ENCODE measurements at regions not wholly inside any gene's neighbourhood (a gene's known extent, or its start where the extent isn't known, plus 50 kb on each side); places are given as distances from the start of the nearest gene placed in this dataset.
A peak's percentile ranks its signal among the peaks of the same experiment; 100 is the strongest.

DNA sequence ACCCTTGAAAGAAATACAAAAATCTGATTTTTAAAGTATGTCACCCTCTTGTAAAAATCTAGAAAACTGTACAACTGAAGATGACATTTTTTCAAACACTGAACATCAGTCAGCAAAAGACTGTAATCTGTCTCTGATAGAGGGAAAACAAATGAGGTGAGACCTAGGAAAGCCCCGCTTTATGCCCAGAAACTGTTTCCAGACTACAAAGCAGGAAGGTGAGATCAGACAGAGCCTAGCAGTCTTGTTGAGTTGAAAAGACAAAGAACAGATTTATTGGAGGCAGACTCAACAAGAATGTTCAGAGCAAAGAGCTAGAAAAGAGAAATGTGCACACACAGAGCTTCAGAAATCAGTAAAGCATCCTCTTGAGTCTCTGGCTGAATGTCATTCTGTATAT, 873.6 kb downstream of the LRFN5 start:
- Mint-ChIP-seq H3K4me3 (ENCODE audit: low read depth) (no peak overlapping the region), H3K9me3 (ENCODE audit: low read depth) (peaks cover 1% of the 10 kb centered on the region), H3K4me1 (ENCODE audit: low read depth) (peaks cover 11% of the 10 kb centered on the region)

DNA sequence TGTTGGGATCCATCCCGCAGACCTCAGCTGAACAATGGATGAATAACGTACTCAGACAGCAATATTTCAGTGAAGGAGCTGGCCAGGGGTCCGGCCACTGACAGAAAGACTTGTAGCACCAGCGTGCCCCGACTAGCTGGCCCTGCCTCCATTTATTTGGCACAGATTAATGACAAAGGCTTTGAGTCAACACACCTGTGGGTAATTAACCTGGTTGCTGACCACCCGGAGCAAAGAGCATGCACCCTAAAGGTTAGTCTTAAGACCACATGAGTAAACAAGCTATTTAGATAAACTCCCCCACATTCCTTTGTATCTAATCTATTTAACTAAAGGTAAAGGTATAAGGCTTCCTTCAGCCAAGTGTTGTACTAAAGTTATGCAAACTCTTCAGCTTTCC, 868.6 kb downstream of the LRFN5 start:
- H3K27me3 Mint-ChIP-seq: no peaks in the 10 kb centered on the region
- peak overlapping the region; percentile 24 for H3K4me3 Mint-ChIP-seq (ENCODE audit: low read depth)
- H3K27ac Mint-ChIP-seq: peak overlapping the region; percentile 83
- no peak for DNase-seq (ENCODE audit: low spot score, unreplicated experiment)
- peaks cover 14% of the 10 kb centered on the region for H3K36me3 Mint-ChIP-seq (ENCODE audit: insufficient read depth)
- peaks cover 17% of the 10 kb centered on the region for H3K9me3 Mint-ChIP-seq (ENCODE audit: low read depth)
- H3K4me1 Mint-ChIP-seq (ENCODE audit: low read depth): peaks cover 14% of the 10 kb centered on the region
- TF ChIP-seq, protein P1, sequence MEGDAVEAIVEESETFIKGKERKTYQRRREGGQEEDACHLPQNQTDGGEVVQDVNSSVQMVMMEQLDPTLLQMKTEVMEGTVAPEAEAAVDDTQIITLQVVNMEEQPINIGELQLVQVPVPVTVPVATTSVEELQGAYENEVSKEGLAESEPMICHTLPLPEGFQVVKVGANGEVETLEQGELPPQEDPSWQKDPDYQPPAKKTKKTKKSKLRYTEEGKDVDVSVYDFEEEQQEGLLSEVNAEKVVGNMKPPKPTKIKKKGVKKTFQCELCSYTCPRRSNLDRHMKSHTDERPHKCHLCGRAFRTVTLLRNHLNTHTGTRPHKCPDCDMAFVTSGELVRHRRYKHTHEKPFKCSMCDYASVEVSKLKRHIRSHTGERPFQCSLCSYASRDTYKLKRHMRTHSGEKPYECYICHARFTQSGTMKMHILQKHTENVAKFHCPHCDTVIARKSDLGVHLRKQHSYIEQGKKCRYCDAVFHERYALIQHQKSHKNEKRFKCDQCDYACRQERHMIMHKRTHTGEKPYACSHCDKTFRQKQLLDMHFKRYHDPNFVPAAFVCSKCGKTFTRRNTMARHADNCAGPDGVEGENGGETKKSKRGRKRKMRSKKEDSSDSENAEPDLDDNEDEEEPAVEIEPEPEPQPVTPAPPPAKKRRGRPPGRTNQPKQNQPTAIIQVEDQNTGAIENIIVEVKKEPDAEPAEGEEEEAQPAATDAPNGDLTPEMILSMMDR (IDR thresholded peaks at IDR 0.05; ENCODE audit: unreplicated experiment): no peak

More for the DNA sequence above, 873.6 kb downstream of the LRFN5 start:
- H3K27me3 Mint-ChIP-seq: no peaks in the 10 kb centered on the region
- peaks cover under 1% of the 10 kb centered on the region for H3K36me3 Mint-ChIP-seq (ENCODE audit: insufficient read depth)
- peak overlapping the region; percentile 35 for H3K27ac Mint-ChIP-seq
- TF ChIP-seq, protein P1 (IDR thresholded peaks at IDR 0.05; ENCODE audit: unreplicated experiment): no peak
- no peak for DNase-seq (ENCODE audit: low spot score, unreplicated experiment)

DNA sequence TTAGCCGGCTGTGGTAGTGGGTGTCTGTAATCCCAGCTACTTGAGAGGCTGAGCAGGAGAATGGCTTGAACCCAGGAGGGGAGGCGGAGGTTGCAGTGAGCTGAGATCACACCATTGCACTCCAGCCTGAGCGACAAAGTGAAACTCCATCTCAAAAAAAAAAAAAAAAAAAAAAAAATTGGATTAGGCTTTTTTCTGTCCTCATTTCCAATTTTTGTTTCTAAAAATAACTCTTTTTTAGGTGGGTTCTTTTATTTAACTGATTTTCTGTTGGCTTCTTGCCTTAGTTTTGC, 863.7 kb downstream of the LRFN5 start:
- Mint-ChIP-seq H3K4me1 (ENCODE audit: low read depth) (peaks cover 5% of the 10 kb centered on the region), H3K4me3 (ENCODE audit: low read depth) (no peak overlapping the region), H3K9me3 (ENCODE audit: low read depth) (peaks cover 19% of the 10 kb centered on the region), H3K27ac (no peak overlapping the region), H3K27me3 (no peaks in the 10 kb centered on the region), H3K36me3 (ENCODE audit: insufficient read depth) (peaks cover 14% of the 10 kb centered on the region)
- DNase-seq (ENCODE audit: low spot score, unreplicated experiment): no peak
- TF ChIP-seq, protein P1 (IDR thresholded peaks at IDR 0.05; ENCODE audit: unreplicated experiment): no peak

DNA sequence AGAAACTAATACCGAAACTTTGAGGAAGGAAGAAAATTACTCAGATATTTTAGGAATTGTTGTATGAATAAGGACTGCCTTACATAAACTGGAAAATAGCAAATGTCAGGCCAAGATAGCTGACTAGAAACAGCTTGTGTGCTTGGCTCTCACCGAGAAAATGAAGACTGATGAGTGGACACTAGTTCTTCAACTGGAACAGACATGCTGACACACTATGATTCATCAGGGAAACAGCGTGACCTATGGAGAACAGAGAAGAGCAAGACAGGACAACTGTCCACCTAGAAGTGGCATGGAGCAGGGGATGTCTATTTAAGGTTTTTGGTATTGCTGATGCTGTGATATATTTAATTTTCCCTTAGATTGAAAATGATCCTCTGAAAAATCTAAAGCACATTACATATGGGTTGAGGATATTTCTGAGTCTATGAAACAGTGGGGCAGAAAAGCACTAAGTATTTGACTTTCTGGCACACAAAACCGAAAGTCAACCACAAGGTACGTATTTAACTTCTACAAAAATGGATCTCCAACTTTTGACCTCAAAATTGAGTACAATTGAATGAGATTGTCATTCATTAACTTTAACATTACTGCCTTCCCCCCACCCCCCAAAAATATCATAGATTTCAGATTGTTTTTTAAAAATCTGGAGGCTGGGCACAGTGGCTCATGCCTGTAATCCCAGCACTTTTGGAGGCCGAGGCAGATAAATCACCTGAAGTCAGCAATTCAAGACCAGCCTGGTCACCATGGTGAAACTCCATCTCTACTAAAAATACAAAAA, 863.2 kb downstream of the LRFN5 start:
- Mint-ChIP-seq H3K27ac (no peak overlapping the region), H3K9me3 (ENCODE audit: low read depth) (peaks cover 14% of the 10 kb centered on the region)
- TF ChIP-seq, protein P1 (IDR thresholded peaks at IDR 0.05; ENCODE audit: unreplicated experiment): no peak

DNA sequence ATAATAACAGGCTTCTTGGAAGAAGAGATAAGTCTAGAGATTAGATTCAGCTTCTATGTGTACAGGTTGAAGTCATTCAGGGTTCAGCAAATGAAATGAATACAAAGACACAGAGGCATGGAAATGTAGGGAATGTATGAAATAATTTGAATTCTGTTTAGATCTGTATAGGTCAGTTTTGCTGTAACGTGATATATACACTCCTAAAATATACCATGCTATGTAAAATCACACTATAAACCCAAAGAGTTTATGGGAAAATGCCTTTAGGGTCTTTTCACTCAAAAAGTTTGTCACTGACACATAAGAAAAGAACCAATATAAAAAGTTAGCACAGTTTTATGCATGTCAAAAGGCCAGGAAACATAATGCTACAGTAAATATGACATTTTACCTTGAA, 854.0 kb downstream of the LRFN5 start:
- Mint-ChIP-seq H3K27me3 (no peaks in the 10 kb centered on the region), H3K4me3 (ENCODE audit: low read depth) (no peak overlapping the region), H3K4me1 (ENCODE audit: low read depth) (peaks cover 8% of the 10 kb centered on the region), H3K36me3 (ENCODE audit: insufficient read depth) (no peaks in the 10 kb centered on the region), H3K27ac (peak overlapping the region; percentile 18), H3K9me3 (ENCODE audit: low read depth) (peaks cover 13% of the 10 kb centered on the region)
- DNase-seq (ENCODE audit: low spot score, unreplicated experiment): no peak
- TF ChIP-seq, protein P1 (IDR thresholded peaks at IDR 0.05; ENCODE audit: unreplicated experiment): no peak

More for the DNA sequence above, 863.2 kb downstream of the LRFN5 start:
- no peak overlapping the region for H3K4me3 Mint-ChIP-seq (ENCODE audit: low read depth)
- peaks cover 9% of the 10 kb centered on the region for H3K36me3 Mint-ChIP-seq (ENCODE audit: insufficient read depth)
- no peak for DNase-seq (ENCODE audit: low spot score, unreplicated experiment)
- H3K4me1 Mint-ChIP-seq (ENCODE audit: low read depth): peaks cover 2% of the 10 kb centered on the region
- H3K27me3 Mint-ChIP-seq: no peaks in the 10 kb centered on the region
